ENCODE measurements at regions not wholly inside any gene's neighbourhood (a gene's known extent, or its start where the extent isn't known, plus 50 kb on each side); places are given as distances from the start of the nearest gene placed in this dataset.

DNA sequence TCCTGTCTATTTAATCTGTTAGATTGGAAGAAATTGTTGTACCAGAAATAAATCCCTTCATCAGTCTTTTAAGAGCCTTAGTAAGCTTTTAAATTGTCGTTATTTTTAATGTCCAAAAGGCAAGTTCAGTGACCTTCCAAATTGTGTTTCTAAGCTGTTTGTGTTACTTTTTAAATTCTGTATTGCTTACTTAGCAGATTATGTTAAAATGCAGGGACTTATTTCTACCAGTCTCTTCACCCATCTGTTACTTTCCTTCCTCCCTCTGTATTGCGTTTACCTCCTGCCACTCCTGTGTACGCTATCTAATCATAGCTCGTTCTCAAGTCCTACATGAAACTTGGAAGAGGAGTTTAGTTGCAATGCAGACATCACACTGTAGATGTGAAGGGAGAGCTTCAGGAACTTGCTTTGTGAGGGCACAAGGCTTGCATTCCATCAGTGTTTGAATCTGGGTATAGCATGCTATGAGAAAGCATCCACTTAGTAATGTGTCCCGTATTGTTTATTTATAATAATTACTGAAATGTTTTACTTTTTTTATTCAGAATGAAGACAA is 406.5 kb upstream of the RGS6 start:
- DNase-seq (ENCODE audit: extremely low read depth in 1 of 2, low read depth in 1 of 2), result no peak

DNA sequence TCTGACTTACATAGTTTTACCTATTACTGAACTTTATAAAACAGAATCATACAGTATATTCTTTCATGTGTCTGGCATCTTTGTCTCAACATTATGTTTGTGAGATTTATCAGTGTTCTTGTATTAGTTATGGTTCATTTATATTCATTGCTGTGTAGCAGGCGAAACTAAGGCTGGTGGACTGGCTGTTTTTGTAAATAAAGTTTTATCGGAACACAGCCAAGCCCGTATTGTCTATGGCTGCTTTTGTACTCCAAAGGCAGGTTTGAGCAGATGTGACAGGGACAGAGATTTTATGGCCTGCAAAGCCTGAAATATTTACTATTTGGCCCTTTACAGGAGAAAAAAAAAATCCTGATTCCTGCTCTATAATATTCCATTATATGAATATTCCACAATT is 405.8 kb upstream of the RGS6 start:
- no peak for DNase-seq (ENCODE audit: extremely low read depth in 1 of 2, low read depth in 1 of 2)

DNA sequence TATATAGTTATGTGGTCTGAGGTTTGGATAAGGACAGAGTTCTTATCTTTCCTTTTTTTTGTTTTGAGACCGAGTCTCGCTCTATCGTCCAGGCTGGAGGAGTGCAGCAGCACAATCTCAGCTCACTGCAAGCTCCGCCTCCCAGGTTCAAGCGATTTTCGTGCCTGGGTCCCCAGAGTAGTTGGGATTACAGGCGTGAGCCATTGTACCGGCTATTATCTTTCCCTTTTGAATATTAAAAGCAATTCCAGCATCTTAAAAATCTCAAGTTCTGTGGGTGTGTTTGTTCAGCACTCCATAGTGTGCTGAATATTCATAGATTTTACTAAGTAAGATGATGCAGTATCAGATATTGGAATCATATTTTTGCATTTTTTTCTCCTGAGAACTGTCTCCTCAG is 404.4 kb upstream of the RGS6 start:
- DNase-seq (ENCODE audit: extremely low read depth in 1 of 2, low read depth in 1 of 2), result no peak

DNA sequence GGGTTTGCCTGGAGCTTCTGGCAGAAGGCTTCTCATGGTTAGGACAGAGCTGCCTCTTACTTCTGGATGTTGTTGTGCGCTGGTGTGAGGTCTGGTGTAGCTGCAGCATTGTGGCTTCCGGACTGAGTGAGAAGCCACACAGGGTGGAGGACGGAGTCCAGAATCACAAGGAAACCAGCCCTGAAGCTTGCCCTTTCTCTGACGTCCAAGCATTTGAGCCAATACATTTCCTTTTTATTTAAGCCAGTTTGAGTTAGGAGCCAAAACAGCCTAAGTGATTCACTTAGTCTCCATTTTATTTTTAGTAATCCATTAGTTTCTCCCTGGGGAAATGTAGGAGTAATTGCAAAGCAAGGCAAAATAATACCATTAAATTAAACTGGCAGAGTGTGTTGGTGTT is 402.4 kb upstream of the RGS6 start:
- no peak for DNase-seq (ENCODE audit: extremely low read depth in 1 of 2, low read depth in 1 of 2)

DNA sequence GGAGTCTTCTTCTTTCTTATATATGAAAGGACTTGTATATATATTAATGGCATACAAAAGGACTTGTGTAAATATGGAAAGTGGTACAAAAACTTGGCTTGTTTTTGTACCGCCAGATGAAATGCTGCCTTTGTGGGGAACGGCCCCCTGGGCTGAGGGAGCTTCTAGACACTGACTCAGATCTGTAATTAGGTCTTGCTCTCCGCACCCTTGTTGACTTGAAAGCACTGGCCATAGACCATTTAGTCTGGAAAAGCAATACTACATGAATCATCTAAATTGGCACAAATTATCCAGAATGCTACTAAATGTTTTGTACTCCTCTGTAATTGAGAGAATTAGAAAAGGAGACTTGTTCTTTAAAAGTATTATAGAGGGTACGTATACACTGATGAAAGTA is 399.9 kb upstream of the RGS6 start:
- DNase-seq (ENCODE audit: extremely low read depth in 1 of 2, low read depth in 1 of 2), result no peak

DNA sequence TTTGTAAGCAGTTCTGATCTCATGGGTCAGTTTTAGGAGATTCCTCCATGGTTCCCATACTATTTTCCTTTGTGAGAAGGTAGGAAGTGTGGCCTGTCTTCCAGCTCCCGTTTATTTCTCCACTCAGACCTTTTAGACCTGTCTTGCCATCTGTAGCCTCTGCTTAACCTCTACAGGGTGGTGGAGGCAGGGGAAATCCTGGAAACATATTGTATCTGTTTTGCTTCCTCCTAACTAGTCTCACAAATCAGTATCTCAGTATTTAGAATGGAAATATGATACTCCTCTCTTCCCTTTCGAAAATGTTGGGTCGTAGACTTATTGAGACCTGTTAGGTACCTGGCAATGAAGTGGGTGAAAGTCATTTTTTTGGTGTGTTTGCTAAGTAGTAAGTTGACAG is 399.4 kb upstream of the RGS6 start:
- DNase-seq (ENCODE audit: extremely low read depth in 1 of 2, low read depth in 1 of 2), result no peak

DNA sequence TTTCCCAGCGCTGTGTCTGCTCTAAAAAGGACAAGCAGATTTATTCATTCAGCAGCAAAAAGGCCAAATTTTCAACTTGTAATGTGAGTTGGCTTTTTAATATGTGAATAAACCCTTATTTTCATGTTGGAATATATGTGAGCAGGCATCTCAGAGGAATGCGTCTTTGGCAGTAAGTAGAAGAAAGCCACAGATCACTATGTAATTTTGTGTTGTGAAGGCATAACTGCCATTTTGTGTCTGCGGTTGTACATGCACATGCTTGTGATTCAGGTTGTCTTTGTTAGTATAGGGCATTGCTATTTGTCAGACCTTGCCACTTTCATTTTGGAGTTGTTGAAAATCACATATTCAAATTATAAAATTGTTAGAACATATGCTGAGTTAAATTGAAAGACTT is 398.8 kb upstream of the RGS6 start:
- DNase-seq (ENCODE audit: extremely low read depth in 1 of 2, low read depth in 1 of 2), result no peak

DNA sequence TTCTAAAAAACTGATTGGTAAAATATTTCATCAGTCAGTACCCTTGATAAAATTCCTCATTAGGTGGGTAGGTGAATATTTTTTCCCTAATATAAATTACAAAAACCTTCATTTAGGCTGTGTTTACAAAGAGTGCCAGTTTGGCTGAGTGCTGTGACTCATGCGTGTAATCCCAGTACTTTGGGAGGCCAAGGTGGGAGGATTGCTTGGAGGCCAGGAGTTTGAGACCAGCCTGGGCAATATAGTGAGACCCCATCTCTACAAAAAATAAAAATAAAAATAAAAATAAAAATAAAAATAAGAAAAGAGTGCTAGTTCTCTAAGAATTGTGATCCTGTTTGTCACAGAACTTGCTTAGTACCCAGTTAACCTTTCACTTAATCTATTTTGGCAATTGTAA is 398.4 kb upstream of the RGS6 start:
- DNase-seq (ENCODE audit: extremely low read depth in 1 of 2, low read depth in 1 of 2), result no peak

DNA sequence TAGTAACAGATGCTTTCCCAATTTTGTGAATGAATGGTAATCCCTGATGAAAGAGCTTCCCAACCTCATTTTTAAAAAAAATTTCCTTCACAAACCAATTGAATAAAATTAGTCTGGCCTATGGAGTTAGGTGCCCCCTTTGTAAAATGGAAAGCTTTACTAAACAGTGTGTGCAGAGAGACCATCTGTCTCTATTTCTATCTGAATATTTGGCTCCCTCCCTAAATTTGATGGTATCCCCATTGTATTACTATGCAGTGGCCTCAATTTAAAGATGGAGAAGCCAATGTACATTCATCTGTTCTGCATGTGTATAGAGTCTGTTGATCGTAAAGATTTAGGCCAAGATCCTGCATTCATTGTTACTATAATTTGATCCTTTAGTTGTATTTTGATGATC is 397.7 kb upstream of the RGS6 start:
- DNase-seq (ENCODE audit: extremely low read depth in 1 of 2, low read depth in 1 of 2), result no peak

DNA sequence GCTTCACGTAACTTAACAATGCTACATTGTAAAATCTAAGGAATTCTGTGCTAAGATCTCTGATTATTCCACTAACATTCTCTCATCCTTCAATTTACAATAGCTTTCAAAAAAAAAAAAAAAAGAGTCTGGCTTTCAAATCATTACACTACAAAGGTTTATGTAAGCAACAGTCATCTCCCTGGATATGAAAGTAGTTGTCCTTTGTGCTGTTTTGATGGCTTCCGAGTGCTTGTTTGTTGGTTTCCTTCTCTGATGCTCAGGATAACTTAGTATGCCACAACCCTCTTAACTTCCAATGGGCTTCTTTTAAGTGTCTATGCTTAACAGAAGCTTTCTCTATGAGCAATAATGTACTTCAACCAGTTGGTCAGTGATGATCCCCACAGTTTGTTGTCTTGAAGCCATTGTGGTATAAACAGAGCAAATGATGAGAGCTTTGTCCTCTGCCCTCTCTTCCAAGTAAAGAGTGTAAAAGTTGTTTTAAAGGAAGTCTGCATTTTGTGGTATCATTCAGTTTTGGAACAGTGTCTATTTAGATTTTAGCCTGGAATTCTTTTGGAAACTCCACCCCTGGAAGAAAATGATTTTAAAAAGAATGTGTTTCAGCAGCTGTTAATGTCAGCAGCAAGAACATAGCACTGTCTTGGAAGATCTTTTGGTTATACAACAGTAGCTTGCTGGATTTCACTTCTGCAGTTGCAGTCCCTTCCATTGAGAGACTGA is 396.1 kb upstream of the RGS6 start:
- DNase-seq (ENCODE audit: extremely low read depth in 1 of 2, low read depth in 1 of 2), result no peak

DNA sequence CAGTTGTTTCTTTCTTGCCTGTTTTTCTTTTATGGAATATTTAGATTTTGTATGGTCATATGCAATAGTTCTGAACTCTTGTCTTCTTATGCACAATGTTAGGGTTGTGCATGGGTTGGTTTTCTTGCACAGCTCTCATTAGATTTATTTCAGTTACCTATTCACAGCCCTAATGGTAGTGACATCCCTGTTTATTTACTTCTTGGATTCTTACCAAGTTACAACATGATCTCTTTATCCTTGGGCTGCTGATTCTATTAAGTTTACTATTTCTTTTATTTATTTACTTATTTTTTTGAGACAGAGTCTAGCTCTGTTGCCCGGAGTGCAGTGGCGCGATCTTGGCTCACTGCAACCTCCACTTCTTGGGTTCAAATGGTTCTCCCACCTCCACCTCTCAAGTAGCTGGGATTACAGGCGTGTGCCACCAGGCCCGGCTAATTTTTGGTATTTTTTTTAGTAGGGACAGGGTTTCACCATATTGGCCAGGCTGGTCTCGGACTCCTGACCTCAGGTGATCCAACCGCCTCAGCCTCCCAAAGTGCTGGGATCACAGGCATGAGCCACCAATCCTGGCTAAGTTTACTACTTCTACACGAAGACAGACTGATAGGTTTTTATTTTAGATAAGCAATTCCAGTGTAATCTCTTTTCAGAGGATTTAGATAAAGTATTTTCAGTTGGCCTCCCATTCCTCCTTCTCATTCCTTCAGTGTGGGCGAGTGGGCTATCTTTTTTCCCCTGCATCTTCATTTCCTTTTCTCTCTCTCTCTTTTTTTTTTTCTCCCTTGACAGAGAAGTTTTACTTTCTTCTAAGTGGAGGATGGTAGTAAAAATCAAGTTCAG is 395.1 kb upstream of the RGS6 start:
- no peak for DNase-seq (ENCODE audit: extremely low read depth in 1 of 2, low read depth in 1 of 2)

DNA sequence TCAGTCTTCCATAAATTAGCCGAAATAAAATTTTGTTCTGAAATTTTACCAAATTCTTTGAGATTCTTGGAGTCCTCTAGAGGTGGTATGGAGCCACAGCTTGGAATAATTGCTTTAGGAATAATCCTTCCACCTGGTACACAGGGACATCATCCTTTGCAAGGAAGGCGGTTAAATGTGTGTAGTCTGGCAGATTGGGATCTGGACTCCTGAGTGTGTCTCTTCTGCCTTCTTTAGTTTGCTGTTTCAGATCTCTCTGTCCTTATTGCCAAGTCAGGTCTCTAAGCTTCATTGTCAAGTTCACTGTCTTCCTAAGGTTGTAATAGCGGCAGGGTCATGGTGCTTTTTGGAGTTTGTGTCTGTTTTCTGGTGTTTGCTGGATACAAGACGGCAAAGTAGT is 393.9 kb upstream of the RGS6 start:
- DNase-seq (ENCODE audit: extremely low read depth in 1 of 2, low read depth in 1 of 2), result no peak

DNA sequence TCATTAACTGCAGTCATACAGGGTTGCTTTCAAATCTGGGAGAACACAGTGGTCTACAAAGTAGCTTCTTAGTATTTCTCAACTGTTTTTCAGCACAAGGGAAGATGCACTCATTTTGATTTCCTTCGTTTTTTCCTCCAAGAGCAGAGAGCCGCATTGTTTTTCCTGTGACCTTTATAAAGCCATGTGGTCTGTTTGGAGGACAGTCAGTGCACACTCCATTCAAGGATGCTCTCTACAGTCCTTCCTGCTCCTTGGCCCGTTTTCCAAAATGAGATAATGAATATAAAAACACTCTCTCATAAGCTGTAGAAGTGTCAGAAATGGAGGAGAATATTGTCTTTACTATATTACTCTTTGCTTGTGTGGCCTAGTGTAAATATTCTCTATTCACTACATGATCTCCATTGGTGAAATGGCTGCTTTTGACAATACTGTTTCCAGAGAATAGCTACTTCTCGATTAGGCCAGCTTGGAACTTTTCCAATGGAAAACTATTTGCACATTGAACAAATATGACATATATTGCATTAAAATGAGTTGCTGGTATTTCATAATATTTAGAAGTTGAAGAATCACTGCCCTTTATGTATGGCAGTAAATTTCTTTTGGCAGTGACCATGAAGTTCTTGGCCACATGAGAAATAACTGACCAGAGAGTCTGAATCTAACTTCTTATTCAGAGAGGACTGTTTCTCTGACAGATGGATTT is 393.1 kb upstream of the RGS6 start:
- no peak for DNase-seq (ENCODE audit: extremely low read depth in 1 of 2, low read depth in 1 of 2)

DNA sequence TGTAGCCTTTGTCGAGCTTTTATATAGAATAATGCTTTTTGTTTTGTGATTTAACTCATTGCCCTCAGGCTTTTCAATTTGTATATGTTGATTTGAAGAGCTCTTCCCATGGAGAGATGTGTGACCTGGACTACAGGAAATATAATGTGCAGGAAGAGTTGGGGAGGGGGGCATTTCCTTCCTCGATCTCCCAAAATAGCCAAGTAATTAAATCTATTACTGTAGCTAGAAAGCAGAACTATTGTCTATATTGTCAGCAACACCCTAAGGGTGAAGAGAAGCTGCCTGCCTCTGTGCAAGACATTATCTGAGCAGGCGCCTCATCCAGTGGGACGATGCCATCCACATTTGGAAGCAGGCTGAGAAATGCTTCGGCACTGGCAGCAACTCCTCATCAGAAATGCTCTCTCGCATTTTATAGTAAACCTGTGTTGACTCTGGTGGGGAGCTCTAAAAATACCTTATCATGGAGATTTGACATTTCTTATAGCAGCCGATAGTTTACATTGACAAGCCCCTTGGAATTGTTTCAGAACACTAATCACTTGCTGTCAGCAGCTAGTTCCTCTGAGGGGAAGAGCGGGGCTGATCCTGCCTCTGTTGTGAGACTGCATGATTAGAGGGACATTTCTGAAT is 392.5 kb upstream of the RGS6 start:
- DNase-seq (ENCODE audit: extremely low read depth in 1 of 2, low read depth in 1 of 2), result no peak

DNA sequence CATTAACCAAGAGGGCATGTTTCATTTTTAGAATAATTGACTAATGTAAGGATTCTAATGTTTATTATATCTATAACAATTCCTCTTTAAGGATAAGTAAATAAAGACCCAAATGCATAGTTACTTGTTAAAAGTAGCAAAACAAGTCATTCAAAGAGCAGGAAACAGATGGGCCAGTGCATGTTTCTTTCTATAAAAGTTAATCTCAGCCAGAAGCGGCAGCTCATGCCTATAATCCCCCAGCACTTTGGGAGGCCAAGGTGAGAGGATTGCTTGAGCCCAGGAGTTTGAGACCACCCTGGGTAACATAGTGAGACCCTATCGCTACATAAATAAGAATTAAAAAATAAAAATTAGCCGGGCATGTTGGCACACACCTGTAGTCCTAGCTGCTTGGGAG is 391.0 kb upstream of the RGS6 start:
- DNase-seq (ENCODE audit: extremely low read depth in 1 of 2, low read depth in 1 of 2), result no peak

DNA sequence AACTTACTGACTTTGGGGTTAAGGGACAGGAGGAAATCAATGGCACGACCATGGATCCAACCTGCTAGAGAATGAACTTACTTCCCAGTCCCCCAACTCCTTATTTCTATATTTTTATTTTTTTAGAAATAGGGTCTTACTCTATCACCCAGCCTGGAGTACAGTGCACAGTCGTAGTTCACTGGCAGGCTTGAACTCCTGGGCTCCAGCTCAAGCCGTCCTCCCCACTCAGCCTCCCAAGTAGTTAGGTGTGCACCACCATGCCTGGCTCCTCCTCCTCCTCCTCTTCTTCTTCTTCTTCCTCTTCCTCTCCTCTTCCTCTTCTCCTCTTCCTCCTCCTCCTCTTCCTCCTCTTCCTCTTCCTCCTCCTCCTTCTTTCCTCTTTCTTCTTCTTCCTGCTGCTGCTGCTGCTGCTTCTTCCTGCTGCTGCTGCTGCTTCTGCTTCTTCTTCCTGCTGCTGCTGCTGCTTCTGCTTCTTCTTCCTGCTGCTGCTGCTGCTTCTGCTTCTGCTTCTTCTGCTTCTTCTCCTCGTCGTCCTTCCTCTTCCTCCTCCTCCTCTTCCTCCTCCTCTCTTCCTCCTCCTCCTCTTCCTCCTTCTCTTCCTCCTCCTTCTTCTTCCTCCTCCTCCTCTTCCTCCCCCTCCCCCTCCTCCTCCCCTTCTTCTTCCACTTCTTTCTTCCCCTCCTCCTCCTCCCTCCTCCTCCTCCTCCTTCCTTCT is 390.1 kb upstream of the RGS6 start:
- DNase-seq (ENCODE audit: extremely low read depth in 1 of 2, low read depth in 1 of 2), result no peak

DNA sequence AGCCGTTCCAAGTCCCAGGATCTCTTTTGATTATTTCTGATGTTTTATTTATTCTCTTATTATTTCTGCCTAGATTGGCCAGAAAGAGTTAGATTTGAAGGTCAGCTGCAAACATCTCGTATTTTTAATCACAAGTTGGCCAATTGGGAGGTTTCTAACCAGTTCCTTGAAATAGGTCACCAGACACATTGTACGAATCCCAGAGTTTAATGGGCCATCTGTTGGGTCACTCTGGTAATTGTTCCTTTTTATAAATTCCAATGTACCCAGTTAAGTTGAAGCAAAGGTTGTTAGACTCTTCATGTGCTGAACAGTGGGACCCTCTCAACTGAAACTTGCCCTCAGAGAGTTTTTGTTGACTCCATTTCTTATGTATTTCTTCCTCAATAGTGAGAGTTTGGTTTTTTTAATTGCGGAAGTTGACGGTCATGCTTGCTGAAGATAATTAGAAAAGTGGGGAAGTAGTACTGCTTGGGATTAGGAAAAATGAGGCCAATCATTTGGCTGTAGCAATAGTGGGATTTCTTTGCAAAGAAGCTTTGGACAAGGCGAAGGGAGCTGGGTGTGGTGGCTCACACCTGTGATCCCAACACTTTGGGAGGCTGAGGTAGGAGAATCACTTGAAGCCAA is 382.7 kb upstream of the RGS6 start:
- no peak for DNase-seq (ENCODE audit: extremely low read depth in 1 of 2, low read depth in 1 of 2)

DNA sequence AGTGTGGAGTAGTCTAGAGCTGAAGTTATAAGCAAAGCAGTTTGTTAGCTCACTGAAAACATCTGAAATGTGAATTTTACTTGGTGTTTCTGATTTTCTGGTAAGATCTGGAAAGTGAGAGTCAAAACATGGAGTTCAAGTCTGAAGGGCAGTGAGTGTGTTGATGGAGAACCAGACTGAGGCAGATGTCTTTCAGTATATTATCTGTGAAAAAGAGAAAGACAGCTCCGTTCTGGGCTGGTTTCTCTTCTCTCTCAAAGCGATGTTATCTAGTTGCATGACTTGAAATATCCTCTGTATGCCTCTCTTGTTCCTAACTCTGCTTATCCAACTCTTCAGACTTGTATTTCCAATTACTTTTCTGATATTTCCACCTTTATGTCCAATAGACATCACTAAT is 381.9 kb upstream of the RGS6 start:
- DNase-seq (ENCODE audit: extremely low read depth in 1 of 2, low read depth in 1 of 2), result no peak

DNA sequence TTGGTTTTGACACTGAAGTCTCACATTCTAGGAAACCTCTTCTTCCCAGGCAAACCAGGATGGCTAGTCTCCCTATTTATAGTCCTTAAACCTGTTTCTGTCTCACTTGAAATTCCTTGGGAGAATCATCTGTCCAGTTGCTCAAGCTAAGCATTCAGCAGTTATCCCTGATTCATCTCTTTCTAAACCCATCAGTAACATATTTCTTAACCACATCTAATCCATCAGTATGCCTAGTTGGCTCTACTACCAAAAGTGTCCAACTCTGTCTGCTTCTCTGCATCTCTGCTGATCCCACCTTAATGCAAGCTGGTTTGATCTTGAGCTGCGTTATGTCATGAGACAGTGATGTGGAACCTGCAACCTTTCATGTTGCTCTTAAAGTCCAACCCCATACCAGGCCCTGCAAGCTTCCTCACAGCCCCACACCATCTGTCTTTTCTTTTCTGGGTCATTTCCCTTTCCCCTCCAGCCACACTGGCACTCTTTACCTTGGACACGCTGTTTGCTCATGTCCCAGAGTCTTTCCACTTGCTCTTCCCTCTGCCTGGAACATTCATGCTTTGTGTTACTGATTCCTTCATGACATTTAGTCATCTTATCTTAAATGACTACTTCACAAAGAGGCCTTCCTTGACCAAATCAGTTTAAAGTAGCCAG is 380.8 kb upstream of the RGS6 start:
- no peak for DNase-seq (ENCODE audit: extremely low read depth in 1 of 2, low read depth in 1 of 2)

DNA sequence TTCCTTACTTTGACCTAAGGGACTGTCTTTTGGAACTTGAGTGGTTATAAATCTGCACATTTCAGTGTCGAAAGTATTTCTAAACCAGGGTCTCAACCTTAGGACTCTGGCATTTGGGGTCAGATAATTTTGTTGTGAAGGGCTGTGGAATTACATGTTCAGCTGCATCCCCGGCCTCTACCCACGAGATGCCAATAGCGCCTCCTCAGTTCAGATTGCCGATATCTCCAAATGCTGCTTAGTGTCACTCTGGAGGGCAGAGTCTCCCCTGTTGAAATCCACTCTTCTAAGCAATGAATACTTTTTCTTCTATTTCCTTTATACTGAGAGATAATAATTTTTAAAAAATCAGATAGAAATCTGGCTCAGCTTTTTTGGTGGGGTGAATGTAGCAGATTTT is 379.4 kb upstream of the RGS6 start:
- no peak for DNase-seq (ENCODE audit: extremely low read depth in 1 of 2, low read depth in 1 of 2)
